ENCODE measurements at regions not wholly inside any gene's neighbourhood (a gene's known extent, or its start where the extent isn't known, plus 50 kb on each side); places are given as distances from the start of the nearest gene placed in this dataset.

DNA sequence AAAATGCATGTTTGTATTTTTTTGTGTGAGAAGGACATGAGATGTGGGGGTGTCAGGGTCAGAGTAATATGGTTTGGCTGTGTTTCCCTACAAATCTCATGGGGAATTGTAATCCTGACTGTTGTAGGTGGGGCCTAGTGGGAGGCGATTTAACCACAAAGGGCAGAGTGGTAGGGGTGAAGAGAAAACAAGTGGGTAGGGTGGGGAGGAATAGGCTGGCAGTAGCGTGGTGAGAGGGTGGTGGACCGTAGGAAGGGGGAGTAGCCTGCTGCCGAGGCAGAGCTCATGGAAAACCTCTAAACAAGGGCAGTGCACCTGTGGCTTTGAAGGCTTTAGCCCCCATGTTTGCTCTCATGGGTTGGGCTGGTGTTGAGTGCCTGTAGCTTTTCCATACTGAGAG lies 152.8 kb upstream of the ZNF519 start:
- TF ChIP-seq POLR2A (IDR thresholded peaks at IDR 0.05; ENCODE audit: extremely low read depth, insufficient read length): no peak
- TF ChIP-seq, protein P1, sequence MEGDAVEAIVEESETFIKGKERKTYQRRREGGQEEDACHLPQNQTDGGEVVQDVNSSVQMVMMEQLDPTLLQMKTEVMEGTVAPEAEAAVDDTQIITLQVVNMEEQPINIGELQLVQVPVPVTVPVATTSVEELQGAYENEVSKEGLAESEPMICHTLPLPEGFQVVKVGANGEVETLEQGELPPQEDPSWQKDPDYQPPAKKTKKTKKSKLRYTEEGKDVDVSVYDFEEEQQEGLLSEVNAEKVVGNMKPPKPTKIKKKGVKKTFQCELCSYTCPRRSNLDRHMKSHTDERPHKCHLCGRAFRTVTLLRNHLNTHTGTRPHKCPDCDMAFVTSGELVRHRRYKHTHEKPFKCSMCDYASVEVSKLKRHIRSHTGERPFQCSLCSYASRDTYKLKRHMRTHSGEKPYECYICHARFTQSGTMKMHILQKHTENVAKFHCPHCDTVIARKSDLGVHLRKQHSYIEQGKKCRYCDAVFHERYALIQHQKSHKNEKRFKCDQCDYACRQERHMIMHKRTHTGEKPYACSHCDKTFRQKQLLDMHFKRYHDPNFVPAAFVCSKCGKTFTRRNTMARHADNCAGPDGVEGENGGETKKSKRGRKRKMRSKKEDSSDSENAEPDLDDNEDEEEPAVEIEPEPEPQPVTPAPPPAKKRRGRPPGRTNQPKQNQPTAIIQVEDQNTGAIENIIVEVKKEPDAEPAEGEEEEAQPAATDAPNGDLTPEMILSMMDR (IDR thresholded peaks at IDR 0.05; ENCODE audit: low read depth, low read length): no peak

Measured in NB4 (cell line).